HAP-1 (cell line): ENCODE measurements at regions not wholly inside any gene's neighbourhood (a gene's known extent, or its start where the extent isn't known, plus 50 kb on each side); places are given as distances from the start of the nearest gene placed in this dataset.

ENCODE experiments used
- DNase-seq, 2 experiments: peaks; one replicate each; pipeline ENCODE4 v3.0.0-alpha.2; 2016 to 2020; ENCODE audit warnings: low spot score in 2 of 2
- H3K27me3 ChIP-seq: fragments of 250-450 bp; sonication (Bioruptor Pico); 2 replicates; pipeline ENCODE4 v1.5.1; 2020; ENCODE audit warnings: low read depth, mild to moderate bottlenecking, moderate library complexity
- H3K36me3 ChIP-seq: fragments of 250-450 bp; sonication (Bioruptor Pico); replicated peaks from 2 replicates; pipeline ENCODE4 v1.5.1; 2020; ENCODE audit warnings: mild to moderate bottlenecking
- H3K4me1 ChIP-seq: fragments of 250-450 bp; sonication (Bioruptor Pico); 2 replicates; pipeline ENCODE4 v1.5.1; 2020; ENCODE audit warnings: mild to moderate bottlenecking
- H3K4me3 ChIP-seq: fragments of 250-450 bp; sonication (Bioruptor Pico); 2 replicates; pipeline ENCODE4 v1.5.1; 2020; ENCODE audit warnings: mild to moderate bottlenecking, moderate library complexity
- H3K9me3 ChIP-seq: fragments of 250-450 bp; sonication (Bioruptor Pico); 2 replicates; pipeline ENCODE4 v1.5.1; 2020; ENCODE audit warnings: mild to moderate bottlenecking, moderate library complexity
- in situ Hi-C: fragments of 300-500 bp; cut with MboI; formaldehyde crosslinking; loops from 3 replicates; pipeline ENCODE4 v1.14.3; 2020; ENCODE audit warnings: low sequenced_read_pairs, inconsistent platforms, mixed read lengths

DNA sequence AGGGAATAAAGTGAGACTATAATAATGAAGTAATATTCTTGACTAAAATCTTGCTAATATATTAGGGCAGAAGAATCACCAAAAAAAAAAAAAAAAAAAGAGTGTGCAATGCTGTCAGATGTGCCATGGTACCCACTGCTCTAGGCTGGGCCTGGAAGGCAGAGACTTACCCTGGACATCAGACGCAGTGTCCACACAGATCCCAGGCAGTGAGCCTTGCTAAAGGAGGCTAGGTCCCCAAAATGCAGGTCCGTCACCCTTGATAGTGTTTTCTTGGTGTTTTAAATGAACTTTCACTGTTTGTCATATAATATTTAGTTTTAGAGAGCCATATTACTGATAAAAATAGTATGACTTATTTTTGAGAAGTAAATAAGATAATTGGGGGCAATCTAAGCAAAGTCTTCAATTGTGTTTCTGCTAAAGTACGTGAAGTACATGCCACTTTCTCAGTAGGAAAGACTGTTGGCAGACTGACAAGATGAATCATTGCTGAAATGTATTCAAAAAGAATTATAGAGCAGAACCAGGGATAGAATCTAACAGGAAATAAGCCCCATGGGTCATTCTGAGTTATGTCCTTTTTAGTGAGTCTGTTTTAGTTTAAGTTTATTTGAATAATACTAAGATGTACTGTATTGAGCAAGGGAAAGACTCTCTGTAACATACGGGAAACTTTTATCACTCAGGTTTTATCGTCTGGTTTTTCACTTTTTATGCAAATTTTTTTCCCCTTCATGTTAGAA lies 74.6 kb upstream of the PDC start:
- Histone ChIP-seq H3K4me3 (no peak overlapping the region), H3K36me3 (no peaks in the 10 kb centered on the region), H3K27me3 (no peaks in the 10 kb centered on the region), H3K9me3 (no peaks in the 10 kb centered on the region), H3K4me1 (no peaks in the 10 kb centered on the region)
- in situ Hi-C loops, result no loop called here
- DNase-seq, result no peak

DNA sequence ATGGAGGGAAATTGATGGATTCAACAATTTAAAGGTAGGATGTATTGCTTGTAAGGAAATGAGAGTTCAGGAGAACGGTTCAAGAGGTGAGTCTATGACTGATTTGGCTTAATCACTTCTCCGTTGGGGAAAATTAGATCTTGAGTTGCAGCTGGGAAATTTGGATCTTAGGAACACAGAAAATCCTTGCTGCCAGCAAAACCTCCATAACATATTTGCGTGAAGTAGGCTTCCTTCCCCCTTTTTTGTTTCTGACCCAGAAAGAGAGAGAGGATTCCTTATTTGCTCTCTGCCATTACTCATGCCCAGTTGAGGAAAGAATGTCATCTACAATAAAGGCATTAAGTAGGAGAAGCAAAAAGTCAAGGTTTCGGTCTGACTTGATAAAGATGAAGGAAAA lies 73.5 kb upstream of the PDC start:
- Histone ChIP-seq H3K9me3 (no peaks in the 10 kb centered on the region), H3K4me3 (no peak overlapping the region), H3K36me3 (no peaks in the 10 kb centered on the region), H3K27me3 (no peaks in the 10 kb centered on the region; the same call in 1 of the 2 replicates), H3K4me1 (no peaks in the 10 kb centered on the region)
- in situ Hi-C loops, result no loop called here
- no peak for DNase-seq

DNA sequence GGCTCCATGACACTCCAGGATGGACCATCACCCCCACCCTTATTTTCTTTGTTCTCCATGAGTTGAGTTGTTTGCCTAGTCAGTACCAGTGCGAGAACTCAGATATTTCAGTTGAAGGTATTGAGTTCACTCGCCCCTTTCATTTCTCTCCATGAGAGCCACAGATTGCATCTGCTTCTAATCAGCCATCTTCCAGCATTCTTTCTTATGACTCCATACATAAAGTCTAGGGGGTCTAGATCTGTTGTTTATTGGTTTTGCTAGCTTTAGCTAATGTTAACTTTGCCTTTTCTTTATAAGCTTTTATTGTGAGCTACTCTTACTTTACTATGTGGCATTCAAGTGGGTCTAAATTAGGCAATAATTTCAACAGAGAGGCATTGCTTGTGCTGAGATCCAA lies 71.6 kb upstream of the PDC start:
- Histone ChIP-seq H3K4me1 (no peaks in the 10 kb centered on the region), H3K4me3 (no peak overlapping the region), H3K9me3 (no peaks in the 10 kb centered on the region), H3K27me3 (no peaks in the 10 kb centered on the region; the same call in 1 of the 2 replicates), H3K36me3 (no peaks in the 10 kb centered on the region)
- in situ Hi-C loops, result no loop called here
- DNase-seq, result no peak

DNA sequence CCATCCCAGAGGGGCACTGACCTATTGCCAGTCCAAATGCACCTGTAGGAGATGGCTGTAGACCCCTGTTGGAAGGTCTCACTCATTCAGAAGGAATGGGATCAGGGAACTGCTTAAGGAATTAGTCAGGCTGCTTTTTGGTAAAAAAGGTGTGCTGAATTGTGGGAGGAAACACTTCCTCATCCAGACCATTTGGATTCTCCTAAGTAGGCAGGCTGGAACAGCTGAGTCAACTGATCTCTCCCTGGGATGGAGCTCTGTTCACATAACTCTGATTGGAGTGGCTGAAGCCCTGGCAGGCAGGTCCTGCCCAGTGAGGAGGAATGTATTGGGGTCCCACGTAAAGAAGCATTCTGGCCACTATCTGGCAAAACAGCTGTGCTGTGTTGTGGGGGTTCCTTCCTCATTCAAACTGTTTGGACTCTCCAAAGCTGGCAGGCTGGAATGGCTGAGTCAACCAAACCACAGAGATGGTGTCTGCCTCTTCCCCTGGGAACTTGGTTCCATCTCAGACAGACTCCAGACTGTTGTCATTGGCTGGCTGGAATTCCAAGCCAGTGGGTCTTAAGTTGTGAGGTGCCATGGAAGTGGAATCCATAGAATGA lies 70.7 kb upstream of the PDC start:
- Histone ChIP-seq H3K4me1 (no peaks in the 10 kb centered on the region), H3K4me3 (no peak overlapping the region), H3K36me3 (no peaks in the 10 kb centered on the region), H3K9me3 (no peaks in the 10 kb centered on the region), H3K27me3 (no peaks in the 10 kb centered on the region; the same call in 1 of the 2 replicates)
- in situ Hi-C loops, result no loop called here
- no peak for DNase-seq

DNA sequence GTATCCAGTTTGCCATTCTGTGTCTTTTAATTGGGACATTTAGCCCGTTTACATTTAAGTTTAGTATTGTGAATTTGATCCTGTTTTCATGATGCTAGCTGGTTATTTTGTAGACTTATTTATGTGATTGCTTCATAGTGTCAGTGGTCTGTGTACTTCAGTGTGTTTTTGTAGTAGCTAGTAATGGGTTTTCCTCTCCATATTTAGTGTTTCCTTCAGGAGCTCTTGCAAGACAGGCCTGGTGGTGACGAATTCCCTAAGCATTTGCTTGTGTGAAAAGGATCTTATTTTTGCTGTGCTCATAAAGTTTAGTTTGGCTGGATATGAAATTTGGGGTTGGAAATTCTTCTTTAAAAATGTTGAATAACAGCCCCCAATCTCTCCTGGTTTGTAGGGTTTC lies 69.2 kb upstream of the PDC start:
- Histone ChIP-seq H3K9me3 (no peaks in the 10 kb centered on the region), H3K4me3 (no peak overlapping the region), H3K4me1 (no peaks in the 10 kb centered on the region), H3K36me3 (no peaks in the 10 kb centered on the region), H3K27me3 (no peaks in the 10 kb centered on the region; the same call in 1 of the 2 replicates)
- in situ Hi-C loops, result no loop called here
- no peak for DNase-seq

DNA sequence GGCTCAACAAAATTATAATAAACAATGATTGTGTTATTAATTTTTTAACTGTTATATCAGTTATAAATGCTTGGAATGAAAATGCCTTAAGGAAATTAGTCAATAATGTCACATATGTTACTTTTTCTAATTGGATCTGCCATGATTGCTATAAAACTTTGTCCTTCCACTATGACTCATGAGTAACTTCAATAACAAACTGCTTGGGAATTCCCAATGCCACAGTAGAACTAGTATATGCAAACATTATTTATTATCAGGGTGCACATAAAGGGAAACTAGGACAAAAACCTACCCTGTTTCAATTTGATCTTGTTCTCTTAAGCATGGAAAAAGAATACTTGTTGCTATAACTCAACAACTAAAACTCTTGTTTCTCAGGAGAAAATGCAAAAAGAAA lies 59.1 kb upstream of the PDC start:
- H3K36me3 ChIP-seq, result no peaks in the 10 kb centered on the region
- in situ Hi-C loops, result no loop called here
- no peak overlapping the region for H3K4me3 ChIP-seq
- H3K9me3 ChIP-seq, result no peaks in the 10 kb centered on the region
- H3K27me3 ChIP-seq, result no peaks in the 10 kb centered on the region
- no peaks in the 10 kb centered on the region for H3K4me1 ChIP-seq
- no peak for DNase-seq

DNA sequence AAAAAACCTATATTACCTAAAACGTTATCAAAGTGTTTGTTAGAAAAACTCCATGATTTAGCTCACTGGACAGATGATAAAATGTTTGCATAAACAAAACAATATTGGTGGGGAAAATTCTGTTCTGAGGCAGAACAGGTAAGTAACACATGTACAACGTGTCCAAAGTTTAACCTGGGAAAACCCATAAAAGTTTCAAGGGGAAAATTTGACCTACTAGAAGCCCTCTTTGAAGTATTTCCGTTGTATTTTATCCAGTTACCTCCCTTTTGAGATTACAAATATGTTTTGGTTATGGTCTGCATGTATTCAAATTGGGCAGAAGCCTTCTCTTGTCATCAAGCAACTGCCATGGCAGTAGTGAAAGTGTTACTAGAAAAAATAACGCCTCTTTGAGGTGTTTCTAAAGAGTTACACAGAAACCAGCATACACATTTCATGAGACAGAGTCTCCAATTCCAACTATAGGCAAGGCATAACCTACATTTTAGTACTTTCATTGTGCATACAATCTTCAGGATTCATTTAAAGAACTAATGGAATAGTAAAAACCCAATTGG lies 58.0 kb upstream of the PDC start:
- Histone ChIP-seq H3K27me3 (no peaks in the 10 kb centered on the region), H3K4me1 (no peaks in the 10 kb centered on the region), H3K4me3 (no peak overlapping the region), H3K36me3 (no peaks in the 10 kb centered on the region), H3K9me3 (no peaks in the 10 kb centered on the region)
- in situ Hi-C loops, result no loop called here
- DNase-seq, result no peak

DNA sequence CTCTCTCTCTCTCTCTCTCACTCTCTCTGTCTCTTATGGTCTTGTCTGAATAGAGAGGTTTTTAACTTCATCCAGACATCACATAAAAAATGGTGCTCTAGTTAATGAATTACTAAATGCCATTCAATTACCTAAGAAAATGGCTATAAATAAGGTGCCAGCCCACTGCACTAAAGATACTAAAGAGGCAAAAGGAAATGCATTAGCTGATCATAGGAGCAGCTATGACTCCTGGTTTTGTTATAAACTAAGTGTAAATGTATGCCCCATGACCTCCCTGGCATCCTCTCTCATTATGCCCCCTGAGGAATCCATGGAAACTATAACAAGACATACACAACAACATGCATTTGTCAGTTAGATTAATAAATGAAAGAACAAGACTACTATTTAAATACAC lies 57.5 kb upstream of the PDC start:
- no peak for DNase-seq
- Histone ChIP-seq H3K9me3 (no peaks in the 10 kb centered on the region), H3K4me3 (no peak overlapping the region), H3K4me1 (no peaks in the 10 kb centered on the region), H3K36me3 (no peaks in the 10 kb centered on the region), H3K27me3 (no peaks in the 10 kb centered on the region)
- in situ Hi-C loops, result no loop called here

DNA sequence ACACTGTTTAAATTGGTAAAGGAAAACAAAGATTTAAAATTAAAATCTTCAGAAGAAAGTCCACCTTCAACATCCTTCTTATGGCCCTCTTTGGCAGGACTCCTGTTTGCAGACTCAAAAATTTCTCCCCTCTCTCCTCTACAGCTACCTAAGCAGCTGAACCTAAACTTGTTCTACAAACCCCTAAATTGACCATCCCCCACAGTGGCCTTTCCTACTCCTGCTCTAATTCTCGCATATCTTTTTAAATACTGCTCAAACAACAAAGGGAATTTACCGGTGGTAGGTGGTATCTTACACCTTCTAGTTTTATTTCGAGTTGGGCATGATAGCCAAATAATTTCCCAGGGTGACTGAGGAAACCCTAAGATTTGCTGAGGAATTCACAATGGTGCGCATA lies 53.5 kb upstream of the PDC start:
- H3K27me3 ChIP-seq, result no peaks in the 10 kb centered on the region
- no peaks in the 10 kb centered on the region for H3K36me3 ChIP-seq
- in situ Hi-C loops, result no loop called here
- no peak for DNase-seq
- no peaks in the 10 kb centered on the region for H3K9me3 ChIP-seq
- H3K4me1 ChIP-seq, result no peaks in the 10 kb centered on the region
- no peak overlapping the region for H3K4me3 ChIP-seq

DNA sequence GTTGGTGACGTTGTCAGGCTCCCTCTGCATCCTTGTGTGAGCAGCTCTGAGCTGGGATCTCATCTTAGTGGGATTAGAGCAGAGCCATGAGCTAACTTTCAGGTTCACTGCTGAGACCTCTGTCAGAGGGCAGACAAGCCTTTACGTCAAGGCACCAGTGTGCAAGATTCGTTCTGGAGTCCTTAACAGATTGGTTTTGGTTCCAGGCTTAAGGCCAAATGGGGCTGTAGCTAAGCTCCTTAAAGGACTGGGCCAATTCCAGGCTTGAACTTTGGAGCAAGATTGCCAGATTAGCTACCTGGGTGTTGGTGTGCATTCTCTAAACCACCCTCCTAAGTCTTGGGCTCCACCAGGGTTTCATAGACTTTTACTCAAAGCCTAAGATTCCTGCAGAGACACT lies 52.6 kb upstream of the PDC start:
- H3K27me3 ChIP-seq, result no peaks in the 10 kb centered on the region
- H3K4me1 ChIP-seq, result no peaks in the 10 kb centered on the region
- H3K36me3 ChIP-seq, result no peaks in the 10 kb centered on the region
- DNase-seq, result no peak
- H3K4me3 ChIP-seq, result no peak overlapping the region
- in situ Hi-C loops, result no loop called here
- H3K9me3 ChIP-seq, result no peaks in the 10 kb centered on the region

DNA sequence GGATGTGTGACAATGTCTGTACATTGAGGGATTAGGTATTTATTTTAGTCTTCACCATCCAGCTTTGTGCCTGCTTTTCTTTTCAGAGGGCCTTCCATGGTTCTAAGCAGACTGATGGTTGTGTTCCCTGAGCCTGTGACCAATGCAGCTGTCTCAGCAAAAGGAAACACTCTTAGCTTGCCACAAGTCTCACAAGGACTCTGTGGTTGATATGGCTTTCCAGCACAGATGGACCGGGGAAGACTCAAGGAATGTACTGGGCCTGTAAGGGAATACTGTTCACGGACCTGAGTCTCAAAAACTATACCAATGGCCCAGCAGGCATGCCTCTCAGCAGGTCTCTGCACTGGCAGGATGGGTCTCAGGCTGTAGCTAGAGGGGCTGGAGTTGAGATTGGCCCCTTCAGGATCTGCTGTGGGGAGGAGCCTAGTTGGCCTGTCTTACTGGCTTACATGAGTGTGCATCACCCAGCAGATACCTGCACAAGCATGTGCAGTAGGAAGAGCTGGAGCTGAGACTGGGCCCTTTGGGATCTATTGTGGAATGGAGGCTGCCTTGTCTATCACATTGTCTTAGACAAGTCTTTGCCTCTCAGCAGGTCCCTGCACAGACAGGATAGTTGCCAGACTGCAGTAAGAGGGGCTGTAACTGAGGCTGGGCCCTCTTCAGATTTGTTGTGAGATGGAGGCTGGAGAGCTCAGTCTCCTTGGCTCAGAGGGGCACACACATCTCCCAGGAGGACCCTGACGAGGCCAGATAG lies 52.0 kb upstream of the PDC start:
- in situ Hi-C loops, result no loop called here
- Histone ChIP-seq H3K4me3 (no peak overlapping the region), H3K27me3 (no peaks in the 10 kb centered on the region), H3K36me3 (no peaks in the 10 kb centered on the region), H3K9me3 (no peaks in the 10 kb centered on the region), H3K4me1 (no peaks in the 10 kb centered on the region)
- DNase-seq, result no peak

DNA sequence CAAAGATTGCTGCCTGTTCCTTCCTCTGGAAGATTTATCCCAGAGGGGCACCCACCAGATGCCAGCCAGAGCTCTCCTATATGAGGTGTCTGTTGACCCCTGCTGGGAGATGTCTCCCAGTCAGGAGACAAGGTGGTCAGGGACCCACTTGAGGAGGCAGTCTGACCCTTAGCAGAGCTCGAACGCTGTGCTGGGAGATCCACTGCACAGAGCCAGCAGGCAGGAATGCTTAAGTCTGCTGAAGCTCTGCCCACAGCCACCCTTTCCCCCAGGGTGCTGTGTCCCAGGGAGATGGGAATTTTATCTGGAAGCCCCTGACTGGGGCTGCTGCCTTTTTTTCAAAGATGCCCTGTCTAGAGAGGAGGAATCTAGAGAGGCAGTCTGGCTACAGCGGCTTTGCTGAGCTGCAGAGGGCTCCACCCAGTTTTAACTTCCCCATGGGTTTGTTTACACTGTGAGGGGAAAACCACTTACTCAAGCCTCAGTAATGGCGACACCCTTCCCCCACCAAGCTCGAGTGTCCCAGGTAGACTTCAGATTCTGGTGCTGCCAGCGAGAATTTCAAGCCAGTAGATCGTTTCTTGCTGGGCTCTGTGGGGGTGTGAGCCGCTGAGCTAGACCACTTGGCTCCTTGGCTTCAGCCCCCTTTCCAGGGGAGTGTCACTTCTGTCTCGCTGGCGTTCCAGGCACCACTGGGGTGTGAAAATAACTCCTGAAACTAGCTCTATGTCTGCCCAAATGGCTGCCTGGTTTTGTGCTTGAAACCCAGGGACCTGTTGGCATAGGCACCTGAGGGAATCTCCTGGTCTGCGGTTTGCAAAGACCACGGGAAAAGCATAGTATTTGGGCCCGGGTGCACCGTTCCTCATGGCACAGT lies 51.1 kb upstream of the PDC start:
- Histone ChIP-seq H3K36me3 (no peaks in the 10 kb centered on the region), H3K4me3 (no peak overlapping the region), H3K27me3 (no peaks in the 10 kb centered on the region), H3K4me1 (no peaks in the 10 kb centered on the region), H3K9me3 (no peaks in the 10 kb centered on the region)
- DNase-seq, result no peak
- in situ Hi-C loops, result no loop called here
